ENCODE measurements at regions not wholly inside any gene's neighbourhood (a gene's known extent, or its start where the extent isn't known, plus 50 kb on each side); places are given as distances from the start of the nearest gene placed in this dataset.
"Not testable (repeated sequence)": the region's sequence is repeated elsewhere in the genome, so short reads cannot be mapped to it uniquely, and the experiment has no call there.

DNA sequence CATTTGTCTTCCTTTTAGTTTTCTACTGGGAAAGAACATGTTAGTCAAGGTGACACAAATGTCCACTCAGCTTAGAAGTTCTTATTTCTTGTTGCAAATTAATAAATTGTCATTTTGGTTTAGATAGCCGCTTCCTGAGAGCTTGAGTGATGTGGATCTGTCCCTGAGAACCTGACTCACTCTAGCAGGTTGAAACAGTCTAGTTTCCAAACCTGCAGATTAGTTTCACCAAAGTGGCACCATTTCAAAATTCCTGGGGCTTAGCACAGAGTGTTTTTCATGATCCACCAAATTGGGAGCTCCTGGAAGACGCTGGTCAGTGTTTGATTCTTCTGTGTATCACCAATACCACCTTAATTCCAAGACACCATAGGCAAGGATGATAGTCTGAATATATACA is 119.4 kb upstream of the TSC22D1 start:
- DNase-seq, result no peak

DNA sequence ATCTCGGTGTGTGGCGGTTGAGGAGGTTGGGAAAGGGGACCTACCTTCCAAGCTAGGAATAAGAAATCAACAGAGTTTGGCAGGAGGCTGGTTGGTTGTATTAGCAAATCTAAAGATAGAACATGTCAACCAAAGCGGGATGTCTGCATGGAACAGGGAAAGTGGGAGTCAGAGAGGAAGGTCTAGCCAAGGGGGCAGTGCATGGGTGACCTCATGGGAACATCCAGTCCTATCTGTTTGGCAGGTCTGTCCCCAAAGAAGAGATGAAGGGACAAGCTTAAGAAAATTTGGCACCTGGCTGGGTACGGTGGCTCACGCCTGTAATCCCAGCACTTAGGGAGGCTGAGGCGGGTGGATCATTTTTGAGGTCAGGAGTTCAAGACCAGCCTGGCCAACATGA is 118.7 kb upstream of the TSC22D1 start:
- DNase-seq, result no peak

DNA sequence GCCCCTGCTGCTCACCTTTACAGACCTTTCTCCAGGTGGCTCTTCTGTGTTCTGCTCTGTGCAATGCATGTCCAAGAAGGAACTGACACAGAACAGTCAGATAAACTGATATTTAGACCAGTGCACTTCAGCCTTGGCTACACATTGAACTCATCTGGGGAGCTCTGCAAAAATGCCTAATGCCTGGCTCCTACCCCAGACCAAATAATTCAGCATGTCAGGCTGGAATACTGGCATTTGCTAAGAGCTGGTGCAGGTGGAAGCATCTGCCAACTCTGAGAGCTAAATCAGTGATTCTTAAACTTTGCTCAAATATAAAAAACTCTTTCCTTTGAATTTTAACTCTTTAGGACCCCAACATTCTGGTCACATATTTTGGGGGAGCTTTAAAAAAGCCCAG is 118.2 kb upstream of the TSC22D1 start:
- DNase-seq, result no peak

DNA sequence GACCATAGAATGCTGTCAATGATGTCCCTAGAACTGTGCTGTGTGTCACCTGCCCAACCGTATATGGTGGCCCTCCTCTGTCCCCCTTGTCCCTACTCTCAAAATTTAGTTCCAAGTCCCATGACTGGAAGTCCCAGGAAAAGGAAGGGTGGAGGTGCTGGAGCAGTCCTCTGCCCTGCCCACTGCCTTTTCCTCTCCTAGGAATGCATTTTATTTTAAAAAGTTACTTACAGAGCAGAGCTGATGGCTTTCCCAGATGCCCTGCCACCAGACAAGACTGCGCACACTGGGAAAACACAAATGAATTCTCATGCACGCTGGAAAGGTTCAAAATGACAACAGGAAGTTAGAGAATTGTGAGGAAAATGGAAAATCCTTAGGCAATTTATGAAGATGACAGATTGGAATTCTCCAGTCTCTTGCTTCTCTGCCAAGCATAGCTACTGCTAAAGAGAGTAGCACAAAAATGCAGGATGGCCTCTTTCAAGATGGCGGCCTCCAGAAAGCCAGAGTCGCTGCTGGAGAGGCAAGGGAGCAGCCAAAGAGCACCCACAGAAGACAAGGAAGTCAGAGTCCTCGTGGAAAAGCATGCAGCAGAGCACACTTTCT is 117.1 kb upstream of the TSC22D1 start:
- no peak for DNase-seq

DNA sequence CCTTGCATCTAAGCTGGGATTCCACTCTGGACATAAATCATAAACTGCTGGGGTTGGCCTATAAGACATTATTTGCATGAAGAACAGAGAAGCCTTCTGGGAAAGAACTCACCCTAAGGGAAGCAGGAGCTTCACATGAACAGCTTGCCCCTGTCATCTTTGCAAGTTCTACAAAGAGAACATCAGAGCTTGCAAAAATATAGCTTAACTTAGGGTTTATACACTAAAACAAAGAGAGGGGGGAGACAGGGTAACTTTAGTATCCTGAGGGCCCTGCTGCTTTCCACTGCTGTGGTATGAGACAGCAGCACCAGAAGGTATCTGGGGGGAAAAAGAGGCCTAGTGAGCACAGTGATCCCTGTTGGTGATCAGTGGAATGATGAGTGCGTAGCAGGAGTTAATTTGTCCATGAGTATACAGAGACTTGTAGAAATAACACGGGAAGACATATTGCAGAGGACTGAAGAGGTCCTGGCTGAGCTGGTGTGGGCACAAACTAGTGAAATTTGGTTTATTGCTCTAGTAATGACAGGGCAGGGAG is 116.1 kb upstream of the TSC22D1 start:
- DNase-seq, result no peak

DNA sequence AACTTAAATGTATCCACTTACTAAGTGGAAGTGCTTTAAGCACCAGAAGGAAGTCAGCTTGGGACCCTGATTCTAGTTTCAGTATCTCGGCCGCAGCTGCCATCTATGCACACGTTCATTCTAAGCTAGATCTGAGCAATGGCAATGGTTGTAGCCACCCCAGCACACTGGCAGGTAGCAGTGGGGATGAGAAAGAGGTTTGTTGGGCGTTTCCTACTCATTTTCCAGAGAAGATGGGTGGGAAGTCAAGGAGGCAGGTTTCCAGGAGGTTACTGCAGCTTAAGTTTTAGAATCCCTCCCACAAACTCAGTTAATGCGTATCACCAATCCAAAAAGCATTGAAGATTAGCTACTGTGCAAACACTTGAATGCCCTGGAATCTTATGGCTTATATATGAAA is 114.2 kb upstream of the TSC22D1 start:
- DNase-seq, result no peak

DNA sequence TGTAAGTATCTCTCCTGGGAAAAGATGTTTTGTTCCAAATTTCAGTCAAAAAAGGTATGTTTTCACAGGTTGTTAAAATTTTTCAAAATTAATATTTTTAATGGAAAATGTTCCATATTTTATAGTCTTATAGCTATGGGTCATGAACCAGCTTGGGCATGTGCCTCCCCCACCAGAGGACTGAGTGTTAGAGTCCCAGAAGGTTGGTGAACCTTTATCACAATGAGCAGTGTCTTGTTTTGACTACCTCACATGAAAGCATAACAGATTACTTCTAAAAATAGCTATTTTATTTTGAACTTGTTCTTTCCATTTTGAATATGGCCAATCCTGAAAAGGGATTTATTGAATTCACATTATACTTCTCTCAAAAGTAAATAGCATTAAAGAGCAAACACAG is 112.5 kb upstream of the TSC22D1 start:
- no peak for DNase-seq

DNA sequence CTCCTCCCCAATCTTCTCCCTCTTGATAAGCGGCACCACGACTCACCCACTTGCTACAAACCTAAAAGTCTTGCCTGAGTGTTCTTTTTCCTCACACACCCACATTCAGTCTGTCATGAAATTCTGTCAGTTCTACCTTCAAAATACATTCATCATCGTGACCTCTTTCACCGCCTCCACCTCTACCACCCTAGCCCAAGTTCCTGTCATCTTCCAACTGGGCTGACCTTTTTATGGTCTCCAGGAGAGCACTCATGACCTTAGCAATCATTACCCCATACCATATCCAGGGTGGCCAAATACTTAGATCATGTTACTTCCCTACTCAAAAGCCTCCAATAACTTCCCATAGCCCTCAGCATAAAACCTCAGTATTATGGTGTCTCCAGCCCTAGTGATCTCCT is 110.4 kb upstream of the TSC22D1 start:
- DNase-seq, result no peak

DNA sequence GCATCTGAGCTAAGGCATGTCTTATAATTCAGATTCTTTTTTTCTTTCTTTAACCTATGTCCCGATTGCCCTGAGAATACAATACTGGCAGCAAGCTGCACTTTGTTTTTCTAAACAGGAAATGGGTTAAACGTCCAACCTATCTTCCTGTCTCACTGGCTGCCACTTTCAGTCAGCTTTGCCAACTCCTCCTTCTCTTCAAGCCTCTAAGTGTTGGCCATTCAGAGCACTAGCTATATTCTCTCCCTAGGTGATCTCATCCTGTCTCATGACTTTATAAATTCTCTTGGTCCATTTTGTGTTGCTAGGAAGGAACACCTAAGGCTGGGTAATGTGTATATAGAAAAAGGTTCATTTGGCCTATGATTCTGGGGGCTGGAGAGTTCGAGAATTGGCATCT is 109.5 kb upstream of the TSC22D1 start:
- no peak for DNase-seq

DNA sequence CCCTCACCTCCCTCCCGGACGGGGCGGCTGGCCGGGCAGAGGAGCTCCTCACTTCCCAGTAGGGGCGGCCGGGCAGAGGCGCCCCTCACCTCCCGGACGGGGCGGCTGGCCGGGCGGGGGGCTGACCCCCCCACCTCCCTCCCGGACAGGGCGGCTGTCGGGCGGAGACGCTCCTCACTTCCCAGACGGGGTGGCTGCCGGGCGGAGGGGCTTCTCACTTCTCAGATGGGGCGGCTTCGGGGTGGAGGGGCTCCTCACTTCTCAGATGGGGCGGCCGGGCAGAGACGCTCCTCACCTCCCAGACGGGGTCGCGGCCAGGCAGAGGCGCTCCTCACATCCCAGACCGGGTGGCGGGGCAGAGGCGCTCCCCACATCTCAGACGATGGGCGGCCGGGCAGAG is 106.3 kb upstream of the TSC22D1 start:
- not testable (repeated sequence) for DNase-seq

DNA sequence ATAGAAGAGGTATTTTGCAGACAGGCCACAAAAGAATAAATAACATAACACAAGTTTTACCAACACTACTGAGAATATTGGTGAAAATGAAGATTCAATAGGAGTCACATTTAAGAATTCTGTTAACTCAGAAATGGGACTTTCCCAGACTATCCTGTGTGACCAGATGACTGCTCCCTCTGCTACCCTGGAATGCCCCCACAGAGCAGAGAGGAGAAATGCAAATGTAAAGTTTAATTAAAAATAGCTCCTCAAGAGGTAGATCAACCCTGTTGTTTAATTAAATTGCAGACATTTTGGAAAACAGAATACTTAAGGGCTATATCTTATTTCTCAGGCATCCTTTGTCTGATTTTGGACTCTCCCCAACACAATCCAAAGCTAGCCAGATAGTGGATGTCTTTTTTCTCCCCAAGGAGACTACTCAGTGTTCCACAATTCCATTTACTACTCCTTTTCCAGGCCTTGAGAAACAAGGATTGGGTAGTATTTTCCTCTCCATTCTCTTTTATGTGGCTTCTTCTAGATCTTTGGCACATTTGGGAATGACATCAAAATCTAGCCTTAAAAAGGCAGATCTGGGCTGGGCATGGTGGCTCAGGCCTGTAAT is 104.7 kb upstream of the TSC22D1 start:
- DNase-seq, result no peak

DNA sequence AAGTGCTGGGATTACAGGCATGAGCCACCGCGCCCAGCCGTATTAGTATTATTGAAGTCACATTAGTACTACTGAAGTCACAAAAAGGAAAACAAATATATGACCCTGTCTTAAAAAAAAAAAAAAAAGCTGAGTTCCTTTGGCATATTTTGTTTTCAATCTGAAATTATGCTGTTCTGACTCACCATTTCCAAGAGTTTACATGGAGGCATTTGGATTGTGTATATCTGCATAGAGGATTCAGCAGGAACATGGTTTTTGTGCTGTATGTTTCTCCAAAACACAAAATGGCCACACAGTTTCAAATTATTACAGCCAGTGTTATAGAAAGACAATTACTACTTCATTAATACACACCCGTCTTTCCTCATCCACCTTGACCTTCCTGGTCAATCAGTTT is 103.5 kb upstream of the TSC22D1 start:
- DNase-seq, result no peak

DNA sequence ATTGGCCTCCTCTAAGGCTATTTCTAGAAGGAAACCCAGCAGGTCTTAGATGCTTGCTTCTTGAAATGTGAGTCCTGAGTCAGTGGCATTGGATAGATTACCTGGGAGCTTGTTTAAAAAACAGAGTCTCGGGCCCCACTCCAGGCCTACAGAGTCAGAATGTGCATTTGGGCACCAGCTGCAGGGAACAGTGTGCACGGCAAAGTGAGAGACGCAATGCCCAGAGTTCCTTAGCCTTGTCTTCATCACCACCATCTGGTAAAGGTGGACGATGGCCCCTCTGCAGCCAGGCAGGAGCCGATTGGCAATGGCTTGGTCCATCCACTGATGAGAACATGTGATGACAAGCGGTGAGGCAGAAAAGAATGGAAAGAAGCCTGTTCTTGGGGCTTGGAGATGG is 102.1 kb upstream of the TSC22D1 start:
- no peak for DNase-seq

DNA sequence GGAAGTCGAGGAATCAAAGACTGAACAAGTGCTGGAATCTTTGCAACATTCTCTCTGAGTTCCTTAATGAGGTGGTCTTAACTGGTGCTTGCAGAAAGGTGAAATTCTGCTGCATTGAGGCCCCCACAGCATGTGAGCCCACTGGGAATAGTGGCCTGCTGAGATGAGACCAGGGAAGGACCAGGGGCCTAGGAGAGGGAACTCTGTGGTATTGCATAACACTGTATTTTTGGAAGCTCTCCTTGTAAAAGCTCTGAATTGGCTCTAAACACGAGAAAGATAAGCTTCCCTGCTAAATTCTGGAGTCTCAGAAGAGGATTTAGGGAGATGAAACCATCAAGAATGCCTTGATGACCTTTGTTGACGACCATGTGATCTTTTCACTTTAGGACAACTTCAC is 100.4 kb upstream of the TSC22D1 start:
- DNase-seq, result no peak

DNA sequence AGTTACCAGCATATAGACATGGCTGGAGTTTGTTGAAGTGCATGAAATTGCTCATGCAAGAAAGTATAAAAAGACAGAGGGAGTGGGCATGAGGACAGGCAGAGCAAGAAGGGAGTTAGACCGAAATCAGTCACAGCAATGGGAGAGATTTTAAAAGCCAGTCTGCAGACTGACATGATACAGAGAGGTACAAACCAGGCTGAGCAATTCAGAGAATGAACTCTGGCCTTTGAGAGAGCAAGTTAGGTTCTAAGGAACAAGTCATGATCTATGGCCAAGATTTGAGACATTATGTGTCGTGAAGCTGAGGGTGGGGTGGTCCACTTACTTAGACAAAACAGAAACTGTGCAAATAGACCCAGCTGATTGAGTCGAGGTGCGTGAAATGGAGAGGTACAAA is 93.4 kb upstream of the TSC22D1 start:
- DNase-seq, result no peak

DNA sequence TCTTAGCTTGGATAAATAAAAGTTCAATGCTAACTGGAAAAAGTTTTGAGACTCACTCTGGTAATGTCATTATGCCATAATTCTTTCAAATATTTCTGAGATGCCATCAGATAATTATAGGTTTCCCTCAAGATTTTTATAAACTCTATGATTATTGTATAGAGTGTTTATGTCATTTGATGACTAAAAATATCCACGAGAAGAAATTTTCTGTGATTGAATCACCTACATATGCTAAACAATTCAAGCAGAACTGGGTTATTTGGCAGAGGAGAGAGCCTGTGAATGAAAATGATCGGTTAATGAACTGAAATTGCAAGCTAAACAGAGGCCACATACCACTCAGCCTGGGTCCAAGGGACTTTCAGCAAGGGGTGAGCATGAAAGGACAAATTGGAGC is 92.6 kb upstream of the TSC22D1 start:
- no peak for DNase-seq

DNA sequence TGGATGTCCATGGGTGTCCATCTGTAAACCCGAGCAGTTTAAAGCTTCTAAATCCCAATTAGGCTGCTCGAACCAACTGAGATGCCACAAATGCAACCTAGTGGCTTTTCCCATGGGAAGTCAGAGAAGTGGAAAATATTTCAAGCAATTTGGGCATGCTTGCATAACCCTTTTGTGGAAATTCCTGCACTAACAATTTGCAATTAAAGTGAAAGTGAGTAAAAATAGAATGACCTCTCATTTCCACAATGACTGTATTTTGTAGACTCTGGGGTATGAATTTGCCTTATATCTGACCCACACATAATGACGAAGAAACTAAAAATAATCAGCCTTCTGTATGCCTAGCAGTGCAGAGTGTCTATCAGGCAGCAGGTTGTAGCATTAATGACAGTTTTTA is 91.8 kb upstream of the TSC22D1 start:
- DNase-seq, result no peak

DNA sequence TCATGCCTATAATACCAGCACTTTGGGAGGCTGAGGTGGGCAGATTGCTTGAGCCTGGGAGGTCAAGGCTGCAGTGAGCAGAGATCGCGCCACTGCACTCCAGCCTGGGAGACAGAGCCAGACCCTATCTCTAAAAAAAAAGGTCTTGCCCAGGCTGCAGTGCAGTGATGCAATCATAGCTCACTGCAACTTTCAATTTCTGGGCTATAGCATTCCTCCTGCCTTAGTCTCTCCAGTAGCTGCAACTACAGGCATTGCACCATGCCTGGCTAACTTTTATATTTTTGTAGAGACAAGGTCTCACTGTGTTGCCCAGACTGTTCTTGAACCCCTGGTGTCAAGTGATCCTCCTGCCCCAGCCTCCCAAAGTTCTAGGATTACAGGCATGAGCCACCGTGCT is 90.4 kb upstream of the TSC22D1 start:
- not testable (repeated sequence) for DNase-seq

DNA sequence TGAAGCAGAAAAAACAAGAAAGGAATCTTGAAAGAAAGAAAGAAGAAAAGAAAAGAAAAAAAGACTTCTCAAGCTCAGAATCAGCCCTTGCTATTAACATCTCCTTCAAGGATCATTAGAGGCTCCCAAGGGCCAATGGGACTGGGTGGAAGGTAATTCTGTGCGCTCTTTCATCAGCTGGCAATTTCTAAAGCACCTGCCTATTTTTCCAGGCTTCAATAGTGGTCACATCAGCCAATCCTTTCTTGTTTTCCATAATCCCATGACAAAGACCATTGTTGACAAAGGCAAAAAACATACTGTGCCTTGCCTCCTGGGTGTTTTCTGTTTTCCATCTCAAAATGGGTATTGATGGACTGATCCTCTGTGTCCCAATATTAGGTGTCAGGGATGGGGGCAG is 88.2 kb upstream of the TSC22D1 start:
- peak; percentile 5 to 30 for DNase-seq

DNA sequence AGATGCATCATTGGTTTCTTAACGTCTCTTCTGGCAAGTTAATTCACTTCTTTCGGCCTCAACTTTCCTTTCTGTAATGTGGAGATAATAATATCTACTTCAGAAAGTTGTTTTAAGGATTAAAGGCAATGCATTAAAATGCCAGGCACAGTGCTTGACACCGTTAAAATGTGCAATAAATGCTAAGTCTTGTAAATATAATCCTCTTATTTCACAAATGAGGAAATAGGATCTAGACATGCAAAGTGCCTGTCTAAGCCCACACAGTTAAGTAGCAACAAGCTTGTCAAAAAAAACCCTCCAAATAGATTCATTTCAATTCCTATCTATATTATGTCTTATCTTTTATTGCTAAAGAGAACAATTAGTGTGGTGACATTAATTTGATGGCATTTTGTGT is 86.4 kb upstream of the TSC22D1 start:
- DNase-seq, result no peak

DNA sequence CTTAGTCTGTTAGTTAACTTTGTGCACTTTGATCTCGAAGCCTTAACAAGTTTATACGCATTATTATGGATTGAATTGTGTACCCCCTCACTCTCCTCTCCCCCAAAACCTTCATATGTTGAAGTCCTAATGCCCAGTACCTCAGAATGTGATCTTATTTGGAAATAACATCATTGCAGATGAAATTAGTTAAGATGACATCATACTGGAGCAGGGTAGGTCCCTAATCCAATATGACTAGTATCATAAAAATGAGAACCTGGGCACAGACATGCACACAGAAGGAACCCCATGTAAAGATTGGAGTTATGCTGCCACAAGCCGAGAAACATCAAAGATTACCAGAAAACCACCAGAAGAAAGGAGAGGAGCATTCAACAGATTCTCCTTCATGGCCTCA is 85.8 kb upstream of the TSC22D1 start:
- no peak for DNase-seq

DNA sequence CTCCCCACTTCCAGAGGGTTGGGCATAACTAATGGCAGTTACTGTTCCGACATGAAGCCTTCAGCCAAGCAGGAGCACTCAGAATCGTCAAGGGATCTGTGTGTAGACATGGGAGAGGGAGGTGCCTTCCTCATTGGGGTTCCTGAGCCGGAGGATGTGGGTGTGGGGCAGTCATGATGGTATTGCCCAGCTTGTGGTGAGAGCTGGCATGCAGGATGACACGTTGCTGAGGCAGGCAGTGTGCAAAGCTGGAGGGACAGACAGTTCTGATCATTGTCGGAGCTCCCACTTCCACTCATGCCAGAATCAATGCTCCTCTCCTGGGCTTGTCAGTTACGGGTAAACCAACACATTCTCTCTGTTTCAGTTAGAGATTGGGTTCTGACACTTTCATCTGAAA is 83.9 kb upstream of the TSC22D1 start:
- no peak for DNase-seq

DNA sequence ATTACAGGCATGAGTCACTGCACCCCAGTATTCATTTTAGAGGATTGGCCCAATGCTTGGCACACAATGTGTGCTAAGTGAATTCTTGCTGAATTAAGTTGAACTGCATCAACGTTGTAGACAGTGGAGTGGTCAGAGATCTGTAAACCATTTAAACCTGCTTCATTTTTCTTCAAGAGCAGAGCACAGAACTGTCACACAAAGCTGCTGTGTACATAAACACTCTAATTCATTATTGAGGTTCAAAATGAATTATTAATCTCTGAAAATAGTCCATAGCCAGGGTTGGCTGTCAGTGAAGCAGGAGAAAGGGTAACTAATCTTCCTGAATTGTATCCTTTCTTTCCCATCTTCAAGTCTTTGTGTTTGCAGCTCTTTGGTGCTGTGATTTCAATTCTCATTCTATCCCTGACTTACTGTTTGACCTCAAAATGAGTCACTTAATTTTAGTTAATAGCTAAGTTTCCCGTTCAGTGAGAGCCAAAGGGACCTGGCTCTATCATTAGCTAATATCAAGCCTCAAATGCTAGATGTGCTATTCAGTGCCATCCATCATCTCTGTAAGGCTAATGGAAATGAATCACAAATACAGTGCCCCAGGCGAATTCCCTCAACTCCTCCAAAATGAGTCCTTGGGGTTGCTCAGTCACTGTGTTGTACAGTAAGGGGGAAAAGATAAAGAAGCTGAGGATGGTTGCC is 77.0 kb upstream of the TSC22D1 start:
- no peak for DNase-seq

DNA sequence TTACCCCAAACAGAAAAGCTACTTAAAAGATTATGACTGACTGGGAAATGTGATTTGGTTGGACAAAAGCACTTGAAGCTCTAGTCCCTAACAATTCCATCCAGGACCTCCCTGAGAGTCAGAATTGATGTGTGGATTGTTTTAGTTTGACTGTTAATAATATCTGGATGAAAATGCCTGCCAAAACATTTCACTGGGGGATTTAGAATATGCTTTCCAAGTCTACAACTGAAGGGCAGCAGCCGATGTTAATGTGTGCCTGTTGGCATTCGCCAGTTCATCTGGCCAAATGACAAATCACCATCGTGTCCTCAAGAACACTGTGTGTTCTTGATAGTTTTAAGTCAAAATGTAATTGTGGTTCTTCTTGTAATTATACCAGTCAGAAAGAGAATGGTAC is 76.0 kb upstream of the TSC22D1 start:
- DNase-seq, result no peak

DNA sequence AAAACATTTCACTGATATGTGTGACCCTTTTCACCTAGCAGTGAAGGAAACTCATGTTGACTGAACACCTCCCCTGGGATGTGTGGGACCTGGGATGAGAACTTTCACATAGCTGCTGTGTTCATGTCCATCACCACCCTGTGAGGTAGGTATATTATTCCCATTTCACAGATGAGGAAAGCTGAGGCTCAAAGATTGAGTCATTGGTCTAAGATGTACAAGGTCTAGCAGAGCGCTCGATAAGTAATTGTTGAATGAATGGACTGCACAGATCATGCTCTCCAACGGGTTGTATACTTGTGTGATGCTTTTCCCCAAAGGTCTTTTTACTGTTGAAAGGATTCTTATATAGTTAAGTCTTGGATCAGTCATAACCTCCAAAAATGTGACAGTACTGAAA is 75.6 kb upstream of the TSC22D1 start:
- DNase-seq, result no peak
